HCT116 (cell line): ENCODE measurements at regions not wholly inside any gene's neighbourhood (a gene's known extent, or its start where the extent isn't known, plus 50 kb on each side); places are given as distances from the start of the nearest gene placed in this dataset.

Experiments used
- ATAC-seq: fragments of 200-7000 bp; cut with Tn5 transposase; 2 replicates; pipeline ENCODE4 v1.9.1; 2020; ENCODE audit warnings: mild to moderate bottlenecking, moderate library complexity
- BruUV-seq: library from RNA; stranded (reverse); fragments of 400-500 nt; replicated peaks from 2 replicates; lab custom pipeline; 2021; lab: Mats Ljungman, UMichigan
- CTCF ChIA-PET: fragments of 300-600 bp; sonication (Branson Sonifier 250); formaldehyde crosslinking; loops from one replicate; lab custom pipeline; 2021; ENCODE audit warnings: antibody characterized with exemption; lab: Charles Lee
- POLR2A ChIA-PET: fragments of 300-600, 350-600 bp; sonication (Branson Sonifier 250); formaldehyde crosslinking; loops from one replicate; lab custom pipeline; 2021; ENCODE audit warnings: antibody characterized with exemption; lab: Charles Lee
- RAD21 ChIA-PET, 2 experiments: fragments of 300-600 bp; sonication (Branson Sonifier 250); formaldehyde crosslinking; loops; one replicate each; lab custom pipeline; 2023; ENCODE audit warnings: low total read pairs in 2 of 2; ENCODE audit not compliant: uncharacterized antibody in 2 of 2, unreplicated experiment in 2 of 2, low non-redundant PET in 1 of 2; lab: Charles Lee
- DNase-seq: peaks from one replicate; pipeline ENCODE4 v3.0.0-alpha.2; 2010; ENCODE audit warnings: low read depth, low spot score
- H2AFZ ChIP-seq: fragments of 200-600 bp; shearing (Covaris generic), sonication (generic); 2 replicates; pipeline ENCODE4 v1.6.1; 2017; ENCODE audit warnings: low read depth, mixed run types, mixed read lengths, antibody characterized with exemption, low read length; ENCODE audit not compliant: poor library complexity, severe bottlenecking
- H3K27ac ChIP-seq: 2 replicates; pipeline ENCODE4 v1.5.1; 2012; ENCODE audit warnings: low read depth, low read length
- H3K27me3 ChIP-seq: fragments of 200-600 bp; sonication (generic); 2 replicates; pipeline ENCODE4 v1.6.1; 2016; ENCODE audit warnings: mixed run types, low read length, mixed read lengths; ENCODE audit not compliant: insufficient read depth
- H3K36me3 ChIP-seq, 2 experiments: fragments of 200-500 bp in 1 of 2; fragments of 200-600 bp in 1 of 2; sonication (Bioruptor generic) in 1 of 2; sonication (generic) in 1 of 2; 2 replicates each; pipeline versions ENCODE4 v1.5.1 to v1.6.1; 2014 to 2016; ENCODE audit warnings: low read length in 2 of 2, inconsistent platforms in 1 of 2, mixed read lengths in 1 of 2, mixed run types in 1 of 2; ENCODE audit not compliant: insufficient read depth in 2 of 2, control insufficient read depth in 1 of 2
- H3K4me1 ChIP-seq, 2 experiments: fragments of 200-600 bp in 1 of 2; sonication (generic) in 1 of 2; 2 replicates each; pipeline versions ENCODE4 v1.5.1 to v1.6.1; 2012 to 2017; ENCODE audit warnings: low read length in 2 of 2, inconsistent platforms in 1 of 2, mild to moderate bottlenecking in 1 of 2, mixed read lengths in 1 of 2, mixed run types in 1 of 2, moderate library complexity in 1 of 2; ENCODE audit not compliant: insufficient read depth in 2 of 2, control insufficient read depth in 1 of 2
- H3K4me2 ChIP-seq: fragments of 200-600 bp; sonication (generic); 2 replicates; pipeline ENCODE4 v1.6.1; 2017; ENCODE audit warnings: mixed run types, low read length, mixed read lengths
- H3K4me3 ChIP-seq, 2 experiments: fragments of 200-600 bp in 1 of 2; sonication (generic) in 1 of 2; replicated peaks in 1 of 2; 2 replicates each; pipeline ENCODE4 v1.5.1; 2011 to 2016; ENCODE audit warnings: low read length in 2 of 2, control low read depth in 1 of 2, low read depth in 1 of 2, mild to moderate bottlenecking in 1 of 2, mixed read lengths in 1 of 2, mixed run types in 1 of 2
- H3K79me2 ChIP-seq: fragments of 200-600 bp; sonication (generic); 2 replicates; pipeline ENCODE4 v1.6.1; 2017; ENCODE audit warnings: mild to moderate bottlenecking, mixed run types, low read length, moderate library complexity, mixed read lengths; ENCODE audit not compliant: insufficient read depth
- H3K9ac ChIP-seq: fragments of 200-600 bp; sonication (generic); 2 replicates; pipeline ENCODE4 v1.6.1; 2016; ENCODE audit warnings: low read length, mixed read lengths
- H3K9me2 ChIP-seq: fragments of 200-600 bp; sonication (generic), shearing (Covaris generic); 2 replicates; pipeline ENCODE4 v1.6.1; 2017; ENCODE audit warnings: mixed run types, mild to moderate bottlenecking, moderate library complexity; ENCODE audit not compliant: insufficient read depth
- H3K9me3 ChIP-seq, 2 experiments: fragments of 200-500 bp in 1 of 2; fragments of 200-600 bp in 1 of 2; sonication (Bioruptor generic) in 1 of 2; sonication (generic) in 1 of 2; 2 replicates each; pipeline ENCODE4 v1.6.1; 2014 to 2017; ENCODE audit warnings: low read length in 2 of 2, mixed read lengths in 2 of 2, inconsistent platforms in 1 of 2, low read depth in 1 of 2, mild to moderate bottlenecking in 1 of 2, mixed run types in 1 of 2, moderate library complexity in 1 of 2; ENCODE audit not compliant: control insufficient read depth in 1 of 2, insufficient read depth in 1 of 2
- H4K20me1 ChIP-seq: fragments of 200-600 bp; sonication (generic), shearing (Covaris generic); 2 replicates; pipeline ENCODE4 v1.6.1; 2017; ENCODE audit warnings: mixed run types, mild to moderate bottlenecking, moderate library complexity; ENCODE audit not compliant: insufficient read depth
- CBX3 ChIP-seq: IDR thresholded peaks from 2 replicates; pipeline ENCODE4 v1.6.1; 2012; ENCODE audit warnings: low read depth
- EGR1 ChIP-seq: IDR thresholded peaks from 2 replicates; pipeline ENCODE4 v1.6.1; 2012; ENCODE audit warnings: low read depth
- ELF1 ChIP-seq: IDR thresholded peaks from 2 replicates; pipeline ENCODE4 v1.6.1; 2012; ENCODE audit warnings: low read depth, borderline replicate concordance
- EZH2 ChIP-seq: fragments of 200-600 bp; sonication (generic); IDR thresholded peaks from 2 replicates; pipeline ENCODE4 v1.6.1; 2017; ENCODE audit warnings: antibody characterized with exemption, mixed run types
- EZH2phosphoT487 ChIP-seq: fragments of 200-600 bp; IDR thresholded peaks from 2 replicates; pipeline ENCODE4 v1.6.1; 2018; ENCODE audit warnings: antibody characterized with exemption, borderline replicate concordance
- POLR2A ChIP-seq: IDR thresholded peaks from 2 replicates; pipeline ENCODE4 v1.7.0; 2011; ENCODE audit warnings: borderline replicate concordance; ENCODE audit not compliant: insufficient read depth, insufficient read length; ENCODE audit errors: extremely low read depth
- POLR2AphosphoS5 ChIP-seq: IDR thresholded peaks from 2 replicates; pipeline ENCODE4 v1.6.1; 2011; ENCODE audit warnings: mild to moderate bottlenecking, low read depth, low read length, moderate library complexity
- RAD21 ChIP-seq: IDR thresholded peaks from 2 replicates; pipeline ENCODE4 v1.6.1; 2012; ENCODE audit warnings: low read depth, mild to moderate bottlenecking
- TCF7L2 ChIP-seq: IDR thresholded peaks from 2 replicates; pipeline ENCODE4 v1.7.0; 2011; ENCODE audit warnings: borderline replicate concordance, inconsistent platforms; ENCODE audit not compliant: insufficient read depth, insufficient read length; ENCODE audit errors: extremely low read depth
- YY1 ChIP-seq: IDR thresholded peaks from 2 replicates; pipeline ENCODE4 v1.6.1; 2011; ENCODE audit warnings: low read length, low read depth, moderate library complexity, mild to moderate bottlenecking; ENCODE audit not compliant: insufficient replicate concordance; ENCODE audit errors: extremely low read depth
- ZFX ChIP-seq: fragments of 450-650 bp; IDR thresholded peaks from 2 replicates; pipeline ENCODE4 v1.6.1; 2017
- ZNF274 ChIP-seq: fragments of 200-500 bp; sonication (Bioruptor generic); IDR thresholded peaks from 2 replicates; pipeline ENCODE4 v1.6.1; 2014; ENCODE audit warnings: mild to moderate bottlenecking, low read depth, low read length, inconsistent platforms
- intact Hi-C: fragments of 100-400 bp; cut with micrococcal nuclease; formaldehyde crosslinking; loops from 2 replicates; pipeline ENCODE4 v1.10.0; 2022
- TF ChIP-seq, protein P1 (sequence below): IDR thresholded peaks from 2 replicates; pipeline ENCODE4 v1.6.1; 2011; ENCODE audit warnings: mild to moderate bottlenecking, low read length, moderate library complexity; ENCODE audit not compliant: insufficient replicate concordance; ENCODE audit errors: extremely low read depth
- TF ChIP-seq, protein P2 (sequence below): IDR thresholded peaks from 2 replicates; pipeline ENCODE4 v1.6.1; 2012; ENCODE audit warnings: low read depth

DNA sequence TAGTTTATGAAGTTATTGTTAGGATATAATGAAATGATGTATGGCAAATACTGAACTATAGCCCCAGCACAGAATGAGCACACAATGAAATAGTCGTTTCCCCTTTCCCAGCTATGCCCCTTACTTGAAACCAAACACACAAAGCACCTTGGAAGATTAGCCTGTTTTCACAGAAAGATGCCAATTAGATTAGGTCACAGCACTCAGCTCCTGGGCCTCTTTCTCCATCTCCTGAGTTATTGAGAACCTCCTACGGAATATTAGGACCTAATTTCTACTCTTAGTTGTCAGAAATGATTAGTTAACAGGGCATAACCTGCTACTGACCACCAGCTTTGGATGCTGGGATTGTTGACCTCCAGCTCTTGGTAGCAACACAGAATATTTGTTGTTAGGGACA is 269.4 kb upstream of the ROPN1 start:
- DNase-seq (no peak), ATAC-seq (no peak)
- H3K27ac ChIP-seq = no peak overlapping the region
- no peak overlapping the region for H3K4me3 ChIP-seq
- ChIA-PET CTCF (no interaction called here), POLR2A (no interaction called here), RAD21 (no interaction called here)
- H3K9me2 ChIP-seq = no peaks in the 10 kb centered on the region
- no peaks in the 10 kb centered on the region for H3K9me3 ChIP-seq
- H3K4me1 ChIP-seq = peaks cover 0 to 10% of the 10 kb centered on the region in 2 experiments; a peak in 2 of 4 replicates
- 0 out of 2 replicates have a peak, but pooled peaks cover 6% of the 10 kb centered on the region for H3K27me3 ChIP-seq
- no peak overlapping the region for H3K4me2 ChIP-seq
- no peaks in the 10 kb centered on the region for H3K79me2 ChIP-seq
- intact Hi-C loops = no loop called here
- H2AFZ ChIP-seq = no peak overlapping the region
- H3K9ac ChIP-seq = no peak overlapping the region
- H4K20me1 ChIP-seq = no peaks in the 10 kb centered on the region
- BruUV-seq = no TSS peak
- no peak for TF ChIP-seq RAD21
- no peak for TF ChIP-seq ELF1
- TF ChIP-seq CBX3 = no peak
- no peak for TF ChIP-seq ZFX
- TF ChIP-seq, protein P1, sequence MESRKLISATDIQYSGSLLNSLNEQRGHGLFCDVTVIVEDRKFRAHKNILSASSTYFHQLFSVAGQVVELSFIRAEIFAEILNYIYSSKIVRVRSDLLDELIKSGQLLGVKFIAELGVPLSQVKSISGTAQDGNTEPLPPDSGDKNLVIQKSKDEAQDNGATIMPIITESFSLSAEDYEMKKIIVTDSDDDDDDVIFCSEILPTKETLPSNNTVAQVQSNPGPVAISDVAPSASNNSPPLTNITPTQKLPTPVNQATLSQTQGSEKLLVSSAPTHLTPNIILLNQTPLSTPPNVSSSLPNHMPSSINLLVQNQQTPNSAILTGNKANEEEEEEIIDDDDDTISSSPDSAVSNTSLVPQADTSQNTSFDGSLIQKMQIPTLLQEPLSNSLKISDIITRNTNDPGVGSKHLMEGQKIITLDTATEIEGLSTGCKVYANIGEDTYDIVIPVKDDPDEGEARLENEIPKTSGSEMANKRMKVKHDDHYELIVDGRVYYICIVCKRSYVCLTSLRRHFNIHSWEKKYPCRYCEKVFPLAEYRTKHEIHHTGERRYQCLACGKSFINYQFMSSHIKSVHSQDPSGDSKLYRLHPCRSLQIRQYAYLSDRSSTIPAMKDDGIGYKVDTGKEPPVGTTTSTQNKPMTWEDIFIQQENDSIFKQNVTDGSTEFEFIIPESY = no peak
- no peak for TF ChIP-seq EZH2phosphoT487
- TF ChIP-seq POLR2A = no peak
- TF ChIP-seq, protein P2, sequence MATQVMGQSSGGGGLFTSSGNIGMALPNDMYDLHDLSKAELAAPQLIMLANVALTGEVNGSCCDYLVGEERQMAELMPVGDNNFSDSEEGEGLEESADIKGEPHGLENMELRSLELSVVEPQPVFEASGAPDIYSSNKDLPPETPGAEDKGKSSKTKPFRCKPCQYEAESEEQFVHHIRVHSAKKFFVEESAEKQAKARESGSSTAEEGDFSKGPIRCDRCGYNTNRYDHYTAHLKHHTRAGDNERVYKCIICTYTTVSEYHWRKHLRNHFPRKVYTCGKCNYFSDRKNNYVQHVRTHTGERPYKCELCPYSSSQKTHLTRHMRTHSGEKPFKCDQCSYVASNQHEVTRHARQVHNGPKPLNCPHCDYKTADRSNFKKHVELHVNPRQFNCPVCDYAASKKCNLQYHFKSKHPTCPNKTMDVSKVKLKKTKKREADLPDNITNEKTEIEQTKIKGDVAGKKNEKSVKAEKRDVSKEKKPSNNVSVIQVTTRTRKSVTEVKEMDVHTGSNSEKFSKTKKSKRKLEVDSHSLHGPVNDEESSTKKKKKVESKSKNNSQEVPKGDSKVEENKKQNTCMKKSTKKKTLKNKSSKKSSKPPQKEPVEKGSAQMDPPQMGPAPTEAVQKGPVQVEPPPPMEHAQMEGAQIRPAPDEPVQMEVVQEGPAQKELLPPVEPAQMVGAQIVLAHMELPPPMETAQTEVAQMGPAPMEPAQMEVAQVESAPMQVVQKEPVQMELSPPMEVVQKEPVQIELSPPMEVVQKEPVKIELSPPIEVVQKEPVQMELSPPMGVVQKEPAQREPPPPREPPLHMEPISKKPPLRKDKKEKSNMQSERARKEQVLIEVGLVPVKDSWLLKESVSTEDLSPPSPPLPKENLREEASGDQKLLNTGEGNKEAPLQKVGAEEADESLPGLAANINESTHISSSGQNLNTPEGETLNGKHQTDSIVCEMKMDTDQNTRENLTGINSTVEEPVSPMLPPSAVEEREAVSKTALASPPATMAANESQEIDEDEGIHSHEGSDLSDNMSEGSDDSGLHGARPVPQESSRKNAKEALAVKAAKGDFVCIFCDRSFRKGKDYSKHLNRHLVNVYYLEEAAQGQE = no peak
- no peak for TF ChIP-seq POLR2AphosphoS5
- TF ChIP-seq EZH2 = no peak
- TF ChIP-seq YY1 = no peak
- no peak for TF ChIP-seq EGR1
- no peak for TF ChIP-seq TCF7L2
- no peak for TF ChIP-seq ZNF274
- no peaks in the 10 kb centered on the region for H3K36me3 ChIP-seq
